IMR-90 (cell line): ENCODE measurements at regions not wholly inside any gene's neighbourhood (a gene's known extent, or its start where the extent isn't known, plus 50 kb on each side); places are given as distances from the start of the nearest gene placed in this dataset.
"Not testable (repeated sequence)": the region's sequence is repeated elsewhere in the genome, so short reads cannot be mapped to it uniquely, and the experiment has no call there.

Experiments
- ATAC-seq: fragments of 200-7000 bp; cut with Tn5 transposase; 2 replicates; pipeline ENCODE4 v1.9.1; 2020; ENCODE audit warnings: low read depth, mild to moderate bottlenecking, moderate library complexity
- BruUV-seq: library from RNA; stranded (reverse); fragments of 400-500 nt; replicated peaks from 2 replicates; lab custom pipeline; 2021; lab: Mats Ljungman, UMichigan
- CTCF ChIA-PET: fragments of 300-600 bp; formaldehyde crosslinking; extraction: SDS; loops from one replicate; lab custom pipeline; 2021; ENCODE audit warnings: antibody characterized with exemption; lab: Yijun Ruan, JAX
- POLR2A ChIA-PET: fragments of 300-600 bp; sonication (Branson Sonifier 250); formaldehyde crosslinking; loops from one replicate; lab custom pipeline; 2022; ENCODE audit warnings: antibody characterized with exemption; ENCODE audit not compliant: unreplicated experiment; lab: Charles Lee
- DNase-seq: peaks from one replicate; pipeline ENCODE4 v3.0.0; 2013
- H2AFZ ChIP-seq: replicated peaks from 2 replicates; pipeline ENCODE3; 2013; ENCODE audit warnings: low read length, mild to moderate bottlenecking; ENCODE audit not compliant: poor library complexity
- H2AK5ac ChIP-seq: 2 replicates; pipeline ENCODE4 v1.6.1; 2013; ENCODE audit warnings: low read depth, low read length, inconsistent platforms
- H2AK9ac ChIP-seq: replicated peaks from 2 replicates; pipeline ENCODE3; 2013; ENCODE audit warnings: mild to moderate bottlenecking, low read depth, low read length, moderate library complexity; ENCODE audit not compliant: poor library complexity
- H2BK120ac ChIP-seq: 2 replicates; pipeline ENCODE4 v1.6.1; 2013; ENCODE audit warnings: low read depth, low read length, inconsistent platforms
- H2BK15ac ChIP-seq: 3 replicates; pipeline ENCODE4 v1.6.1; 2013; ENCODE audit warnings: low read depth, low read length, inconsistent platforms
- H2BK20ac ChIP-seq: 2 replicates; pipeline ENCODE4 v1.6.1; 2013; ENCODE audit warnings: low read depth, mild to moderate bottlenecking, inconsistent platforms, low read length, moderate library complexity
- H2BK5ac ChIP-seq: 2 replicates; pipeline ENCODE4 v1.6.1; 2013; ENCODE audit warnings: mild to moderate bottlenecking, low read depth, low read length, inconsistent platforms; ENCODE audit not compliant: poor library complexity, severe bottlenecking
- H3K14ac ChIP-seq: replicated peaks from 2 replicates; pipeline ENCODE4 v1.6.1; 2013; ENCODE audit warnings: low read depth, low read length, inconsistent platforms
- H3K18ac ChIP-seq: 2 replicates; pipeline ENCODE4 v1.6.1; 2013; ENCODE audit warnings: low read depth, low read length, control low read depth
- H3K23ac ChIP-seq: 2 replicates; pipeline ENCODE4 v1.6.1; 2013; ENCODE audit warnings: low read depth, low read length, inconsistent platforms
- H3K27ac ChIP-seq: 2 replicates; pipeline ENCODE4 v1.5.1; 2013; ENCODE audit warnings: mild to moderate bottlenecking, control low read depth, low read length; ENCODE audit not compliant: insufficient read depth
- H3K27me3 ChIP-seq: 2 replicates; pipeline ENCODE4 v1.6.1; 2013; ENCODE audit warnings: low read length; ENCODE audit not compliant: control insufficient read depth, insufficient read depth
- H3K36me3 ChIP-seq: 2 replicates; pipeline ENCODE4 v1.6.1; 2013; ENCODE audit warnings: low read length, mixed read lengths; ENCODE audit not compliant: control insufficient read depth, insufficient read depth
- H3K4ac ChIP-seq: 2 replicates; pipeline ENCODE4 v1.6.1; 2013; ENCODE audit warnings: low read depth, low read length, inconsistent platforms
- H3K4me1 ChIP-seq: 2 replicates; pipeline ENCODE4 v1.6.1; 2013; ENCODE audit warnings: low read length, mixed read lengths; ENCODE audit not compliant: control insufficient read depth, insufficient read depth
- H3K4me2 ChIP-seq: 2 replicates; pipeline ENCODE4 v1.6.1; 2013; ENCODE audit warnings: low read depth, mild to moderate bottlenecking, control low read depth, low read length, moderate library complexity
- H3K4me3 ChIP-seq: 2 replicates; pipeline ENCODE4 v1.5.1; 2013; ENCODE audit warnings: low read depth, mild to moderate bottlenecking, control low read depth, low read length, moderate library complexity; ENCODE audit not compliant: insufficient read depth
- H3K56ac ChIP-seq: 2 replicates; pipeline ENCODE4 v1.6.1; 2013; ENCODE audit warnings: low read length, inconsistent platforms; ENCODE audit not compliant: insufficient read depth; ENCODE audit errors: extremely low read depth
- H3K79me1 ChIP-seq, 2 experiments: 2 replicates each; pipeline ENCODE4 v1.6.1; 2013; ENCODE audit warnings: low read length in 2 of 2, inconsistent platforms in 1 of 2, low read depth in 1 of 2
- H3K9ac ChIP-seq: 2 replicates; pipeline ENCODE4 v1.6.1; 2013; ENCODE audit warnings: low read depth, low read length, control low read depth
- H3K9me1 ChIP-seq: 2 replicates; pipeline ENCODE4 v1.6.1; 2013; ENCODE audit warnings: low read length, inconsistent platforms; ENCODE audit not compliant: insufficient read depth
- H3K9me3 ChIP-seq: 2 replicates; pipeline ENCODE4 v1.6.1; 2013; ENCODE audit warnings: low read length; ENCODE audit not compliant: control insufficient read depth, insufficient read depth
- H4K20me1 ChIP-seq: 2 replicates; pipeline ENCODE4 v1.6.1; 2013; ENCODE audit warnings: low read length, inconsistent platforms; ENCODE audit not compliant: insufficient read depth
- H4K5ac ChIP-seq: 2 replicates; pipeline ENCODE4 v1.6.1; 2013; ENCODE audit warnings: mild to moderate bottlenecking, low read depth, low read length, control low read depth
- H4K8ac ChIP-seq, 2 experiments: 2 replicates each; pipeline ENCODE4 v1.6.1; 2013; ENCODE audit warnings: low read depth in 2 of 2, low read length in 2 of 2, control low read depth in 1 of 2, inconsistent platforms in 1 of 2
- H4K91ac ChIP-seq: 2 replicates; pipeline ENCODE4 v1.6.1; 2013; ENCODE audit warnings: low read depth, low read length, inconsistent platforms; ENCODE audit not compliant: insufficient read depth
- WGBS, 2 experiments: methylation state at CpG; one replicate each; pipeline versions ENCODE4 v1.1.5 to v1.1.7; 2013; ENCODE audit warnings: missing lambda C conversion rate in 2 of 2; ENCODE audit not compliant: insufficient read length in 1 of 2; ENCODE audit errors: extremely low coverage in 2 of 2; 5-methylcytosine and 5-hydroxymethylcytosine counted together
- dilution Hi-C: fragments of 300-500 bp; cut with HindIII; formaldehyde crosslinking; loops from one replicate; pipeline ENCODE4 v1.14.3; 2018; ENCODE audit warnings: low sequenced_read_pairs; ENCODE audit not compliant: unreplicated experiment
- in situ Hi-C: fragments of 300-500 bp; cut with MboI; formaldehyde crosslinking; loops from 3 replicates; pipeline ENCODE4 v1.14.3; 2019; ENCODE audit warnings: low sequenced_read_pairs, inconsistent platforms, mixed read lengths
- intact Hi-C: fragments of 100-400 bp; cut with micrococcal nuclease; formaldehyde crosslinking; loops from 2 replicates; pipeline ENCODE4 v1.10.0; 2022

DNA sequence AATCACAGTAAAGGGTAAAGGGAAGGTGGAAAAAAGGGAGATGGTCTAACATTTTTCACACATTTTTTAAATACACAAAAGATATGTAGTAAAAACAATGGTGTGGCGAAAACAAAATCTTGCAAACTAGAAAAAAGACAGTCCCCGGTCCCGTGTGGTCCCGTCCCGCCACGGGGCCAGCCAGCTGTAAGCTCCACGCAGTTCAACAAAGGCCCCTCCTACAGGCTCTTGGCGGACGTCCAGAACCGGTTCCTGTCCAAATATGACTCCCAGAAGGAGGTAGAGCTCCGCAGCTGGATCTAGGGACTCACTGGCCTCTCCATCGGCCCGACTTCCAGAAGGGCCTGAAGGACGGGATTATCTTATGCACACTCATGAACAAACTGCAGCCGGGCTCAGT, 216.9 kb downstream of the POTED start:
- H3K9me3 ChIP-seq, H4K20me1 ChIP-seq, H2BK20ac ChIP-seq, H2AFZ ChIP-seq, POLR2A ChIA-PET, CTCF ChIA-PET, BruUV-seq, H3K56ac ChIP-seq, H2AK9ac ChIP-seq, H4K5ac ChIP-seq, DNase-seq, H2AK5ac ChIP-seq, H3K4me2 ChIP-seq, H3K23ac ChIP-seq, ATAC-seq, dilution Hi-C loops, H2BK120ac ChIP-seq, H3K4me1 ChIP-seq, intact Hi-C loops, H2BK5ac ChIP-seq, H4K8ac ChIP-seq, in situ Hi-C loops, H2BK15ac ChIP-seq, H3K18ac ChIP-seq, H3K27me3 ChIP-seq, H3K79me1 ChIP-seq, H3K9ac ChIP-seq, H3K4ac ChIP-seq, H4K91ac ChIP-seq, H3K27ac ChIP-seq, H3K14ac ChIP-seq, H3K36me3 ChIP-seq, H3K9me1 ChIP-seq, H3K4me3 ChIP-seq: not testable (repeated sequence)
- 91% methylated on average over 4 of the region's 15 CpGs; no CpG with 5 or more reads in 1 of the 2 experiments for WGBS, 2 experiments

DNA sequence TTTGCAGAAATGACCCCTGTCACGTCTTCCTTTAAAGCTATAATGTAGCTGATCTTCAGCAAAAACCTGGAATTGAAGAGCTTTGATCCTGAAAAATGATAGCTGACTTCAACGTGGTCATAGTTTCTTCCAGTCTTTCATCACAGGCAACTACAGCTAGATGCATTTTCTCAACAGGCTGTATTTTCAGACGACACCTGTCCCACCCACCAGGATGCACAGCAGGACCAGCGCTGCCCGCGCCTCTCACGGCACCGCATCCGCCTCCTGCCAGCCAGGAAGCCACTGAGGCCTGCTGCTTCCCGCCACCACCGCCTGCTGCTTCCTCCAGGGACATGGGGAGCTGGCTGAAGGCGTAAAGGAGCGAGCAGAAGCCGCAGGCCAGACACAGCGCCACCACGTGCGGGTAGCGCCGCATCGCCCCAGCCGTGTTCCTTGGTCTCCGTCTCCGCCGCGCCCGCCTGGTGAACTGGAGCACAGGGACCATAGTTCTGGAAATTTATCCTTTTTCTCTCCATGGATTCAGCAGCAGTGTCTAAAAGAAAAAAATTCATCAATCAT, 215.7 kb downstream of the POTED start:
- CTCF ChIA-PET, H3K27ac ChIP-seq, H2AK9ac ChIP-seq, H3K4me1 ChIP-seq, H3K4me3 ChIP-seq, dilution Hi-C loops, H2BK20ac ChIP-seq, BruUV-seq, H3K79me1 ChIP-seq, H3K9me1 ChIP-seq, ATAC-seq, H4K91ac ChIP-seq, H2BK15ac ChIP-seq, H3K9me3 ChIP-seq, H3K36me3 ChIP-seq, DNase-seq, H3K27me3 ChIP-seq, H4K8ac ChIP-seq, H2BK120ac ChIP-seq, in situ Hi-C loops, H3K18ac ChIP-seq, H4K5ac ChIP-seq, H2AFZ ChIP-seq, H2BK5ac ChIP-seq, H3K56ac ChIP-seq, H3K4ac ChIP-seq, H2AK5ac ChIP-seq, H3K4me2 ChIP-seq, H3K9ac ChIP-seq, H3K23ac ChIP-seq, POLR2A ChIA-PET, intact Hi-C loops, H3K14ac ChIP-seq, H4K20me1 ChIP-seq: not testable (repeated sequence)
- no CpG with 5 or more reads among the region's 26 CpGs for WGBS, 2 experiments
